Body of pancreas (tissue), 4 donors: ENCODE measurements at regions not wholly inside any gene's neighbourhood (a gene's known extent, or its start where the extent isn't known, plus 50 kb on each side); places are given as distances from the start of the nearest gene placed in this dataset.

Experiments used
- POLR2A ChIP-seq, 3 donors: fragments of 450-650 bp; IDR thresholded peaks; one replicate each; pipeline ENCODE4 v1.6.1; 2016; ENCODE audit warnings: antibody characterized with exemption in 3 of 3, mild to moderate bottlenecking in 2 of 3
- TF ChIP-seq, protein P1 (sequence below), 7 experiments: fragments of 450-650 bp in 4 of 7; fragments of 200-600 bp in 3 of 7; sonication (generic) in 3 of 7; IDR thresholded peaks; one replicate each; pipeline ENCODE4 v1.5.1; 2016 to 2019; ENCODE audit warnings: antibody characterized with exemption in 7 of 7

DNA sequence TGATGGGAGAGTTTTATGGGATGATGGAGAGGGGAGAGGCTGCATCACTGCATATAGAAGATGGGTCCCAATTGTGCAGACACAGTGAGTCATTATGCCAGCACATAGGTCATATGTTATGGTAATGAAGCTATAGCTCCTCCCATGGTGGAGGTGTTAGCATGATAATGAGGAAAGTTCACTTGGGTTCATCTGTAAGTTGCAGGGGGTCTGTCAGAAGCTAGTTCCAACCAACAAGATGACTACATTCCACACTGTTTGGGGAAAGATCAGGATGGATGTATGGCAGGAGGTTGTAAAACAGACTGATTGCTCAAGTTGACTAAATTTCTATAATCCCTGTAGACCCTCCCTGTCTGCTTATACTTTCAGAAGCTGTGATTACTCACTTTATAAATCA, 561.3 kb downstream of the C12orf50 start:
- no peak for TF ChIP-seq POLR2A (IDR thresholded peaks at IDR 0.05)
- TF ChIP-seq, protein P1, sequence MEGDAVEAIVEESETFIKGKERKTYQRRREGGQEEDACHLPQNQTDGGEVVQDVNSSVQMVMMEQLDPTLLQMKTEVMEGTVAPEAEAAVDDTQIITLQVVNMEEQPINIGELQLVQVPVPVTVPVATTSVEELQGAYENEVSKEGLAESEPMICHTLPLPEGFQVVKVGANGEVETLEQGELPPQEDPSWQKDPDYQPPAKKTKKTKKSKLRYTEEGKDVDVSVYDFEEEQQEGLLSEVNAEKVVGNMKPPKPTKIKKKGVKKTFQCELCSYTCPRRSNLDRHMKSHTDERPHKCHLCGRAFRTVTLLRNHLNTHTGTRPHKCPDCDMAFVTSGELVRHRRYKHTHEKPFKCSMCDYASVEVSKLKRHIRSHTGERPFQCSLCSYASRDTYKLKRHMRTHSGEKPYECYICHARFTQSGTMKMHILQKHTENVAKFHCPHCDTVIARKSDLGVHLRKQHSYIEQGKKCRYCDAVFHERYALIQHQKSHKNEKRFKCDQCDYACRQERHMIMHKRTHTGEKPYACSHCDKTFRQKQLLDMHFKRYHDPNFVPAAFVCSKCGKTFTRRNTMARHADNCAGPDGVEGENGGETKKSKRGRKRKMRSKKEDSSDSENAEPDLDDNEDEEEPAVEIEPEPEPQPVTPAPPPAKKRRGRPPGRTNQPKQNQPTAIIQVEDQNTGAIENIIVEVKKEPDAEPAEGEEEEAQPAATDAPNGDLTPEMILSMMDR (IDR thresholded peaks at IDR 0.05), result no peak
